CD4-positive, alpha-beta T cell treated with Interleukin-12 subunit alpha and Interleukin-12 subunit beta, for 1 hour (primary cell): ENCODE measurements at regions not wholly inside any gene's neighbourhood (a gene's known extent, or its start where the extent isn't known, plus 50 kb on each side); places are given as distances from the start of the nearest gene placed in this dataset.
"Not testable (repeated sequence)": the region's sequence is repeated elsewhere in the genome, so short reads cannot be mapped to it uniquely, and the experiment has no call there.

Source experiments
- DNase-seq: peaks from one replicate; pipeline ENCODE4 v3.0.0-alpha.2; 2020

DNA sequence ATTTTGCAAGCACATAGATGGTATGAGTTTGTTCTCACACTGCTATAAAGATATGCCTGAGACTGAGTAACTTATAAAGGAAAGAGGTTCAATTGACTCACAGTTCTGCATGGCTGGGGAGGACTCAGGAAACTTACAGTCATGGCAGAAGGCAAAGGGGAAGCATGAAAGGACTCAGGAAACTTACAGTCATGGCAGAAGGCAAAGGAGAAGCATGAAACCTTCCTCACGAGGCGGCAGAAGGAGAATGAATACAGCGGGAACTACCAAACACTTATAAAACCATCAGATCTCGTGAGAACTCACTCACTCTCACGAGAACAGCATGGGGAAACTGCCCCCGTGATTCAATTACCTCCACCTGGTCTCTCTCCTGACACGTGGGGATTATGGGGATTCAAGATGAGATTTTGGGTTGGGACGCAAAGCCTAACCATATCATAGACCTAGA is 101.9 kb upstream of the NCOR2 start:
- not testable (repeated sequence) for DNase-seq

DNA sequence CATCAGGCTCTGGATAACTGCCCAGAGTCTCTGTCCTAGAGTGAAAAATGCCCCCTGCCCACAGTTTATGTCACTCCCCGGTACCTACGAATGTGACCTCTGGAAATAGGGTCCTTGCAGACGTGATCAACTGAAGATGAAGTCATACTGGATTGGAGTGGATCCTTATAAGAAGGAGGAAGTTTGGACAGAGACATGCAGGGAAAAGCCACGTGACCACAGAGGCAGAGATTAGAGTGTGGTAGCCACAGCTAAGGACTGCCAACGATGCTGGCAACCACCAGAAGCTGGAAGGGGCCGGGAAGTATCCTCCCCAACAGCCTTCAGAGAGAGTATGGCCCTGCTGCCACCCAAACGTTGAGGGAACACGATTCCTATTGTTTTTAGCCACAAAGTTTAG is 101.2 kb upstream of the NCOR2 start:
- no peak for DNase-seq

DNA sequence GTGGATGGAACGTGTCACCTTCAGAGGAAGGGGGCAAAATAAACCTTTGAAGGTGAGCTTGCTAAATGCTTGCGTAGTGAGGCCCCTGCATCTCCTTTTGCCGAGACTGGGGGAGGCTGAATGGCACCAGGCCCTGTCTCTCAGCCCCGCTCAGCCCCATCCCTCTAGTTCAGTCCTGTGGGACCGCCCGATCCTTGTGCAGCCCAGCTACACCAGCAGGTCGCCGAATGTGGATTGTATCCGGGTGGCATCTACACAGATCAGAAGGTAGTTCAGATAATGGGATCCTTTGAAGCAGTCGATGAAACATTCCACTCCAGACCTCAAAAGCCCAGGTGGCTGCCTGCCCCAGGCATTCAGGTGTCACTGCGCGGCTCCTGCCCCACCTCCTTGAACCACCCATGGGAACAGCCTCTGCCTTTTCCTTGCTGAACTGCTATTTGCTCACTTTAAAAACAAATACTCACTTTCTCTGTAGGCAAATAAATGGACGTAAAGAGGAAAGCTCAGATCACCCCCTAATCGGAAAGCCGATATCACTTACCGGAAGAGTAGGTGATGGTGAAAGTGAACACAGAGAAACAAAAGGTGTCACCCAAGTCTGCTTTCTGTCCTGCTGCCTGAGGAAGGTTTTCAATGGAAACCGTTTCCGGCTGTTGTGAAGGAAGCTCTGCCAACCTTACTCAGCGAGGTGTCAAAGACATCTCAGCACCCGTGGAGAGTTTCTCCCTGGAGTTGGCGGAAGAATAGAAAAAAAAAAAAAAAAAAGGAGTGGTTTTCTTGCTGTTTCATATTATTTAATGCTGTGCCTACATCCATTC is 100.3 kb upstream of the NCOR2 start:
- DNase-seq = no peak

DNA sequence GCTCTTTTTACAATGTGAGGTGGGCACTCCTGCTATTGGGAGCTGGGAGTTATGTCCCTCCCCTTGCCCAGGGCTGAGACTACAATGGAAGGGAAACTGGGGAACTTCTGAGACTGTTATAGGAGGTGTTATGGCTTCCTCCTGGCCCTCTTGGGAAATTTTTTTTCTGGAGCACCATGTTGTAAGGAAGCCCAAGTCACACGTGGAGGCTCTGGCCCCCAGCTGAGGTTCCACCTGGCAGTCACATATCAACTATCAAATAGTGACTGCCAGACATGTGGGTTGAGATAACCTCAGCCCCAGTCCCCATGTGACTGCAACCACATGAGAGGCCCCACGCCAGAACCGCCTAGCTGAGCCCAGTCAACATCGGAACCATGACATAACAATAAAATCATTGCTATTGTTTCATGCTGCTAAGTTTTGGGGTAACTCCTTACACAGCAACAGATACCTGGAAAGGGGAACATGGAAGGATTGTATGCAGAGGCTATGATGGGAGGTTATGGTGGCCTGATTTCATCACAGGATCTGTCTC is 99.4 kb upstream of the NCOR2 start:
- DNase-seq = no peak

DNA sequence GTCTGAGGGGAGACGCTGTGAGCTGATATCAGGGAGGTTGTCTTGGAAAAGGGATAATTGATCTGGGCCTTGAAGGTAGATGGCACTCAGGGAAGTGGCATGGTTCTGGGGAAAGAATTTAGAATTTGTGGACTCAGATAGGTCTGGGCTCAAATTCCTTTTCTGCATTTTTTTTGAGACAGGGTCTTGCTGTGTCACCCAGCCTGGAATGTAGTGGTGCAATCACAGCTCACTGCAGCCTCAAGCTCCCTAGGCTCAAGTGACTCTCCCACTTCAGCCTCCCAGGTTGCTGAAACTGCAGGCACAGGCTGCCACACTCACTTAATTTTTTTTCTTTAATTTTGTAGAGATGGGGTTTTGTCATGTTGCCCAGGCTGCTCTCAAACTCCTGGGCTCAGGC is 98.1 kb upstream of the NCOR2 start:
- no peak for DNase-seq

DNA sequence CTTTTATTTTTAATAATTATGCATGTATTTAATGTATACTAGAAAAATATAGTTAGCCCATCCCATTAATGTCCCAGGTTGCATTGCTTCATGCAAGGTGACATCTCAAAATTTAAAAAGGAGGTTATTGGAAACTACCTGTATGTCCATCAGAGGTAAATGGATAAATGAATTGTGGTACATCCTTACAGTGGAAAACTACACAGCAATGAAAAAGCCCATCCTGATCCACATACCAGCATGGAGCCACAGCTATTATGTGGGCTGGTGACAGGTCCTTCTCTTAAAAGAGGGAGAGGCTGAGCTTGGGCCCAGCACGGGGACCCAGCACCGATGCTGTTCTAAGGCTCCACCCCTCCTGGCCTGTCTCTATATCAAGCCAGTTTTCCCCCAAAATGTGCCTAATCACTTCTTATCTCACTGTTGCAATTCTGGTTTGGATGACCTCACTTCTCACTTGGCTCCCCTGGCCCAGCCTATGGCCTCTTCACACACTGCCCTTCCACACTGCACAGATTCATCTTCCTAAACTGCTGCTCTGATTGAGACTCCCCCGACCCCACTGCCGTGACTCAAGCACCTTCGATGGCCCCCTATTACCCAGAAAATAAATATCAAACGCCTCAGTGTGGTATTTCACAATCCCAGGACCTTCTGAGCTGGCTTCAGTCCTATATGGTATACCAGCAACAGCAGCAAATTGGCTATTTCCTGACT is 97.1 kb upstream of the NCOR2 start:
- no peak for DNase-seq

DNA sequence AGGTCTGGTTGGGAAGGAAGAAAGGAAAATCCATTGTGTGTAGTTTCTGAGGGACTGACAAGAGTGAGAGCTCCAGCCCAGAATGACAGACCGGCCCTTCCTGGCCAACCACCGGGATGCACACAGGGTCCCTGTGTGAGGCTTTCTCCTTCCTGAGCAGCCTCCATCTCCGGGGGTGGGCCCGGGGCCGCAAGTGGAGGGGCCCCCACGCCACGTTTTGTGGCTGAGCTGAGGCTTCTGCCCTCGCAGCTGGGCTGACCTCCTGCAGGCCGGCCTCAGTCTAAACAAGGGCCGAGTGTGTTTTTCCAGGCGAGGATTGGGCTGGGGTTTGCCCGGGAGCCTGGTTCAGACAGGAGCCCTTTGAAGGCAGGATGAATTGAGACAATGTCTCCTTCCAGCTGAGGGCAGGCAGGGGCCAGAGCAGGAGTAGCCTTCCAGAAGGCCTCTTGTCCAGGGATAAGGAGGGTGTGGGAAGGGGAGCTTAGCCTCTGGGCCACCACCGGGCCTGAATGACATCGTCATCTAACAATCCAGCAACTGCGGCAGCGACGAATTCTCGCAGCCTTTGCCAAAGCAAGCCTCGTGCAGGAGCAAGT is 96.5 kb upstream of the NCOR2 start:
- DNase-seq = no peak

DNA sequence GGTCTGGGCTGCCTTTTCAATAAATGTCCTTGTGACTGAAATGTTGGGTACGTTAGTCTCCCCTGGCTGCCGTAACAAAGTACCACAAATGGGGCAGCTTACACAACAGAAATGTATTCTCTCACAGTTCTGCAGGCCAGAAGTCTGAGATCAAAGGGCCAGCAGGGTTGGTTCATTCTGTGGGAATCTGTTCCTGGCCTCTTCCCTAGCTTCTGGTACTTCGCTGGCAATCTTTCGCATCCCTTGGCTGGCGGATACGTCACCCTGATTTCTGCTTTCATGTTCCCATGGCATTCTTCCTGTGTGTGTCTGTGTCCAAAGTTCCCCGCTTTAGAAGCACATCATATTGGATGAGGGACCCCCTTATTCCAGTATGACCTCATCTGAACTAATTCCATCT is 95.8 kb upstream of the NCOR2 start:
- no peak for DNase-seq

DNA sequence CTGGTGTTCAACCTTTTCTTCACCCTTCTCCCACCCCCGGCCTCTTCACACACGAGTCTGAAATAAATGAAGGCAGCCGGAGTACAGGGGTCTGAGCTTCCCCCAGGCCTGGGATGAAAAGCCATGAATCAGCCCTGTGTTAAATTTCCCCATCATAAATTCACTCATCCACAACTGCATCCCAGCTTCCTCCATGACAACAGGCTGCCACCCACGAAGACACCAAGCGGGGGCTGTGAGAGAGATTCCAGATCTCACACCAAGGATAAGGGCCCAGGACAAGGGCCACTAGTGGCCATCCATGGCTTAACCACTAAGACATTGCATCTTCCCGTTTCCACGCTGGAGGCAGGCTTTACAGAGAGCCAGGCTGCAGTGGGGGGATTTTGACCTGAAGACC is 93.9 kb upstream of the NCOR2 start:
- DNase-seq = no peak

DNA sequence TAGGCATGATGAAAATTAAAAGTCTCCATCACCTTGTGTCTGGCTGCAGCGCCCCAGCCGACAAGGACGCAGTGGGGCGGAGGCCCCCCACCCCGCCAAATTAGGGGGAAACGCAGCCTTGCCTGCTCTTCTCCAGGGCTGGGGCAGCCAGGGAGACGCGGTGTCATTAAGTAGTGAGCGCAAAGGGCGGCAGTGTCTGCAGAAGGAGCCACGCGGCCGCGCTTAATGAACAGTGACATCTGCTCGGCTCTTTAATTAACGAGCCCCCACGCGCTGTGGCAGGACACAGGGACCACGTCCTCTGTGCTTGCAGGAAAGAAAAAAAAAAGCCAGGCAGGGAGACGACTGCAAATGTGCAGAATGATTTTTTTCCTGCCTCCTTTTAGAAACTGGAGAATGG is 93.4 kb upstream of the NCOR2 start:
- DNase-seq = no peak

DNA sequence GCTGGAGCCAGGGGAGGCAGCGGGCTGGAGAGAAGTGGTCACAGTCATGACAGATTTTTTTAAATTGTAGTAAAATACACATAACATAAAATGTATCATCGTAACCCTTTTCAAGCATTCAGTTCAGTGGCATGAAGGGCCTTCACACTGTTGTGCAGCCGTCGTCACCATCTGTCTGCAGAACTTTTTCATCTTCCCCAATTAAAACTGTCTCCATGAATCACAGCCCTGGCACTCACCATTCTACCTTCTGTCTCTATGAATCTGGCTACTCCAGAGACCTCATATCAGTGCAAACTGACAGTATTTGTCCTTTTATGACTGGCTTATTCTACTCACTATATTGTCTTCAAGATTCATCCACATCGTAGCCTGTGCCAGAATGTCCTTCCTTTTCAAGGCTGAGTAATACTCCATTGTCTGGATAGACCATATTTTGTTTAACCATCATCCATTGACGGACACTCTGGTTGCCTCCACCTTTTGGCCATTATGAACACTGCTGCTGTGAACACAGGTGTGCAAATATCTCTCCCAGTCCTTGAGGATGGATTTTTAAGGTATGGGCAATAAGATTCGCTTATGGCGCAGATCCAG is 91.5 kb upstream of the NCOR2 start:
- no peak for DNase-seq

DNA sequence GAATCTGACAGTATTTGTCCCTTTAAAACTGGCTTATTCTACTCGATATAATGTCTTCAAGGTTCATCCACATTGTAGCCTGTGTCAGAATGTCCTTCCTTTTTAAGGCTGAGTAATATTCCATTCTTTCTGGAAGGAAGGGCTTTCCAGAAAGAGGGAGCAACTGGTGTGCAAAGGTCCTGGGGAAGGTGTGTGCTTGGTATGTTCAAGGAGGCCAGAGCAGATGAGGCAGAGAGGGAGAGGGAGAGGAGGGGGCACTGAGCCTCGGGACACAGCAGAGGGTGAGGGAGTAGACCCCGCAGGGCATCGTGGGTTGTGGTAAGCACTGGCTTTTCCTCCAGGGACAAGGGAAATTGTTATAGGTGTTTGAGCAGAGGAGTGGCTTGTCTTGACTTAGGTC is 90.9 kb upstream of the NCOR2 start:
- DNase-seq = no peak

DNA sequence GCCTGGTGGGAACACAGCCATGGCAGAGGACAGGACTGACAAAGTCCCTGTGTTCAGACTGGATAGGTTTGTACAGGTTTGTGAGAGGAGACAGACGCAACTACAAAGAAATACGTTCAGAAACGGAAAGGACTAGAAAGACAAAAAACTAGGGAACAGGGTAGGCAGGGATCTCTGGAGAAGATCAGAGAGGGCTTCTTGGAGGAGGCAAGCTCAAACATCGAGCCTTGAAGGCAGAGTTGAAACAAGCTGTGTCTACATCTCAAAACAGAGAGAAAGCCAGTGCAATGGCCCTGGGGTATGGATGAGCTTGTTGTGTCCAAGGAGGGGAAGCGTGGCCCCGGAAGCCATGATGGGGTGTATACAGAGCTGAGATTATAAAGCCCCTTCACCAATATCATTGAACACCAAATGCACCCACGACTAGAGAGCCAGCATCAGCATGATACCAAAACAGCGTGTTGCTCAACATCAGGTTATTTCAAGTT is 89.6 kb upstream of the NCOR2 start:
- no peak for DNase-seq

DNA sequence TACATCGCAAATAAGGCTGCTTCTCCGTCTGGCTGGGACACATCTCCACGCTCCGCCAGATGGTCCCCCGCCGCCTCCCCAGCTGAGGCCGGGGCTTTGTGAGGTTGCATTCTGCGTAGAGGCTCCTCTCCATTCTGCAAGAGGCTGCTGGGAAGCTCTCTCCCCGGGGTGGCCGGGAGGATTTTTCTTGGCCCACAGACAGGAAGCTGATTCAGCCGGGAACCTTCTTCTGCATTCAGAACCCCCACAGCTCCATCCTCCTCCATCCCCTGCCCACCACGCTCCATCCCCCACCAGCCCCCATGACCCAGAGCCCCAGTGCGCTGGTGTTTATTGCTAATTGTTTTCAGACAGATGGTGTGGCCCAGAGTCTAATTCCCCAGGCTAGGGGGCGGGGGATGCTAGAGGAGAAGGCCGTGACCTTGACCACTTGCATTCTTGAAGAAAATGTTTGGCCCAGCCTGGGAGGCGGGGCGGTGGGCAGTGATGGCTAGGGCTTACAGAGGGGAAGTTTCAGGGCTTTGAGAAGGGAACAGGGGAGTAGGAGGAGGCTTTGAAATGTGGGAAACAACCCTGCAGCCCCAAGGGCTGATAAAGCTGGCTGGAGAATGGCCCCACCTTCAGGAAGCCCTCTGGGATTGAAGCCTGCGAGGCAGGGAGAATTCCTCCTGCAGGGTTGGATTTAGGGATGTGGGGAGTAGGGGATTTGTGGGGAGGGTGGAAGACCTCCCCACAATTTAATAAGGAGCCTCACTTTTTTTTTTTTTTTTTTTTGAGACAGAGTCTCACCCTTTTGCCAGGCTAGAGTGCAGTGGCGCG is 88.5 kb upstream of the NCOR2 start:
- no peak for DNase-seq

DNA sequence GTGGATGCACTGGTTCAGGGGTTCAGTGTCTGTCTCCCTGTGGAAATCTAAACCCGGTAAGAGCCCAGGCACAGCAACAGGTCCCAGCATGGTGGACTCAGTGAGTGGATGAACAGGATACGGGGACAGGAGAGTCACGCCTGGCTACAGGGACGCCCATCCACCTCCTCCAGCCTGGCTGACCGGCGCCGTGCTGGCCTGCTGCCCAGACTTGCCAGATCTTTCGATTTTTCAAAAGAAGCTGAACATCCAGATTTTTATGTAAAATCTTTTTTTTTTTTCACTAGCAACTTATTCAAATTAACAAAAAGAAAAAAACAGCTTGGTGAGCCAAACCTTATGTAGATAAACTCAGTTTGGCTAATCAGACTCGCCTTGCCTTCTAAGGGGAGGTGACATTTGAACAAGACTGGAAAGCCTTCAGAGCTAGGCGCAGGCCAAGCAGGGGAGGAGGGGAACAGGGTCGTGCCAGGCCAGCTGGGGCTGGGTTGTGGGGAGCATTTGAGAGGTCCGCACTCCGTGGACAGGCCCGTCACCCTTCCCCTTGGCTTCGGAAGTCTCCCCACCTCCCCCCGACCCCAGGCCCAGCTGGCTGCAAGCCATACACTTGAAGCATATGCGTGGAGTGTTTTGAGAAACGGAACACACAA is 87.8 kb upstream of the NCOR2 start:
- no peak for DNase-seq

DNA sequence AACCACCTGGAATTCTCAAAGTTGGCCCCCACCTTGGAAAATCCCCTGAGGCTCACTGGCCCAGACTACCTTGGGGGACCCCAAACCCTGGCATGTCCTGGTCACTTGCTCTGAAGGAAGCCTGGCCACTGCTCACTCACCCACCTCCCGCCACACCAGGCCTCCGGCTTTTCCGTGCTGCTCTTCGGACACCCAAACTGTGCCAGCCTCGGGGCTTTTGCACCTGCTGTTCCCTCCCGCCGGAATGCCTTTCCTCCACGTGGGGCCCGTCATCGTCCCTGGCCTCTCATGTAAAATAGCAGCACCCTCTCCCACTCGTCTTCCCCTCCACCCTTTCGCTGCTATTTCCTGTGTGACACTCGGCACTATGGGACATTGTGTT is 87.2 kb upstream of the NCOR2 start:
- DNase-seq = no peak

DNA sequence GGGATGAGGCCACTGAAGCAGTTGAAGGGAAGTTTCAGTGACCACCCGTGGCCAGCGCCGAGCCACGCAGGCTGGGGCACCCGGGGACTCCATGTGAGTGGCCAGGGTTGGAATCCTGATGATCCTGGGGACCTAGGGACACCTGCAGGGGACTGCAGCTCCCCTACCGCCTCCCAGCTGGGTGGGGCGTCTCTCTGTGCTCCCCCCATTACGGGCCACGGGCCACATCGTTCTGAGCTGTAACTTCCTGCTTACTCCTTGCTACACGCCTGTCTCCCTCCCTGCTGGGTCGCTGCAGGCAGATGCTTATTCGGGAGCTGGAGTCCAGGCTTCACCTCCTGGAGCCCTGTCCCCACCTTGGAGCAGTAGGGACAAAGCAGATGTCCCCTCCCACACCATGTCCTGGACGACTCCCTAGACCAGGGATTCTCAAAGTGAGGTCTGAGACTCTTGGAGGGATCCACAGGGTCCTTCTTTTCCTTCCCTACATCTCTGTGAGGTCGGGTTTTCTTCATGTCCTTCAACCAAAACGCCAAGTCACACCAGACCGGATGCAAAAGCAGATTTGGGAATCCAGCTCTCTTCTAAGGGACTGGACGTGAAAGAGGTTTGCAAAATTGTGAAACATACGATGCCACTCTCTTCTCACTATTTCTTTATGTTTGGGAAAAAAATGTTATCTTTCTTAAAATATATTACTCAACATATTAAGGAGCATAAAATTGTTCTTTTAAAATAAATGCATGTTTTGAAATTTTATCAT is 85.9 kb upstream of the NCOR2 start:
- DNase-seq = no peak

DNA sequence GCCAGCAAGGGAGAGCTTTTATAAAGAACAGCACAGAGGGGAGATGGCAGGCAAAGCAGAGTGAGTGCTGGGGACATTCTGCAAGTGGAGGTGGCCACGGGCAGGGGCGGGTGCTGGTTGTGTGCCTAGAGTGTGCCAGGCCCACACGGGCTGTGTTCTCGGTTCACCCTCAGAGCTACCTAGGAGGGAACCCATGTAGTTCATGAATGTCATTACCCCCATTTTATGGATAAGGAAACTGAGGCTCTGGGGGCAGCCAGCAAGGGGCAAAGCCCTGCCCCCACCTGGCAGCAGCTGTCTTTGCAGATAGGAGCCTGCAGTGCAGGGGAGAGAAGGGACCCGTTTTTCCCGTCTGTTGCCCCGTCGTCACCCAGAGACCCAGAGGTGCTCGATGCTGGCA is 85.2 kb upstream of the NCOR2 start:
- no peak for DNase-seq

DNA sequence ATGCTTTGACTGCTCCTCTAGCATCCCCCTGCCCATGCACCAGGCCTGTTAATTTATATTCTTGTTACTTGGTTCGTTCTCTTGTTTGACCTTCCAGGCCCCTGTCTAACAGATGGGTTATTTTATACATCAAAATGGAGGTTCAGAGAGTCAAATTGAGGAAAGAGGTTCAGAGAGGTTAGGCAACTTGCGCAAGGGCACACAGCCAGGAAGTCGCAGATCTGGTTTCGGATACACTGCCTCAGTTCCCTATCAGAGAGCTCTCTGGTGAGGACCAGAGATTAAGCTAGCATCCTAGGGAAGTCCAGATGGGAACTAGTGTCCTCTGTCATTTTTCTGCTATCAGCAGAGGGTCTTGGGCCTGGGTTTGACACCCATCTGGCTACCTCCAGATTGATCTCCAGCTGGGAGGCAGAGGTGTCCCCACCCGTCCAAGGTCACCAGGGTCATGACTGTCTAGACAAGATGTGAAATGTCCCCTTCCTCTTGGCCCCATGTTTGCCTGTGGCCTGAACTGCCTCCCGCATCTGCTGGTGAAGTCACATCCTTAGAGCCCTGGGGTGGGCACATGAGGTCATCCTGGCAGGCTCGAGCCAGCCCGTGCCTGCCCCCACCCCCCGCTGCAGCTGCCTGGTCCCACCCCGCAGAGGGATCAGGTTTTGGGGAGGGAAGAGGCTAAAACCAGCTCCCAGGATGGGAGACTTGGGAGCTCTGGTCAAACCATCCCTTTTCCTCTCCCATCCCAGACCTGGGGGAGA is 84.3 kb upstream of the NCOR2 start:
- no peak for DNase-seq

DNA sequence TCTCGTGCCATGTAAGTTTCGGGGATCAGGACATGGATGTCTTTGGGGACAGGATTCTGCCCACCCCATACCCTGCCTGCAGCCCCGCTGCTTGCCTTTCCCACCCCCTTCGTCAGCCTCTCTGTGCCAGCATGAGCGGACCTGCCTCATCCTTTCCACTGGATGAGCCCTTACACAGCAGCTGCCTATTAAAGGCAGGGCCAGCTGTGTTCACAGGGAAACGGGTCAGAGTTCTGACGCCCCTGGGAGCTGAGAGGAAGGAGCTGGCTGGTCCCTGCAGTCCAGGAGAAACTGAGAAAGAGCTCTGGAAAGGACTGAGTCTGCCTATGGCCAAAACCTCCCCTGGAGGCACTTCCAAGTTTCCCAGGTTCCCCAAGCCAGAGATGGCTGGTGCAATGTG is 83.5 kb upstream of the NCOR2 start:
- no peak for DNase-seq
